Activated effector memory CD4-positive, alpha-beta T cell treated with anti-CD3 and anti-CD28 coated beads, Interleukin-2, amount 50 U/mL, for 16 hours (primary cell): ENCODE measurements at regions not wholly inside any gene's neighbourhood (a gene's known extent, or its start where the extent isn't known, plus 50 kb on each side); places are given as distances from the start of the nearest gene placed in this dataset.

Experiments
- DNase-seq: peaks from one replicate; pipeline ENCODE4 v3.0.0-alpha.2; 2020

DNA sequence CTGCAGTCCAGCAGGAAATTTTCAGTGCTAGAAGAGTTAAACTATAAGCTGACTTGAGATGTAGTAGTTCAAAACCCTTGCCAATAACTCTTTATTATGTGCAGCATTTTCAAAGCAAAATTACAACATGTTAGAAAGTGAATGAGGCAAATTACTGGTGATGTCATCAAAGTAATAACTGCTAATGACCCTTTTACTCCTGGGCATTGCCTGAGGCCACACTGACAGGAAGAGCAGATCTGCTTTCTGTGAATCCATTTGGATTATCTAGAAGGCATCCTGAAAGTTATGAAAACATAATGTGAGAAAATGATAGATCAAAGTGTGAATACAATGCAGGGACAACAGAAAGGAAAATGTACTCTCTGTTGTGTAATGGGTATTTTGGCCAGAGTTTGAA lies 139.6 kb upstream of the TRIB2 start:
- DNase-seq: no peak

DNA sequence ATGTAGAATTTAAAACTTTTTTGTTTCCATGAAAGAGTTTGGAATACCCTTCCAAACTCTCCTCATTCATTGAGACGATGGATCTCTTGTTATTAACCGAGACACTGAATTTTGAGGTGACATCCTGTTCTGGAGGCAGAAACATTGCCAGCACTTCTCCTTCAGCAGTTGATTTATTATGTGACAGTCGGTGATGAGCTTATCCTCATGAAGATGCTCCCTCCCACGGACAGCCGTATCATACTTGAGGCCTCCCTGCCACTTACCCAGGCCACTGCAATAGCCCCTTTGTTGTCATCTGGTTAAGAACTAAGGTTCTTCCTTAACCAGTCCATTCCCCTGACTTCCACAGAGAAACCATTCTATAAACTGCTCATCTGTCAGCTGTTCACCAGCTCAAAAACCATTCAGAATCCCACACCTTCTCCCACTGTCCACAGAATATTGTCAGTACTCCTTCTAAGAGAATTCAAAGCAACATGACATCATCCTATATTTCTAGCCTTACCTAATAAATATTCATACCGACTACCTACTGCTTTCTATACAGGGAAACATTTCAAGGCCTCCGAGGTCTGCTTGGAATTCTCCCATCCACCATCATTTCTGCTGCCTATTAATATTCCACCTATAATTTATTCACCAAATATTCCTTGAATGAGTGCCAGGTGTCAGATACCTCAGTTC lies 139.0 kb upstream of the TRIB2 start:
- DNase-seq: no peak

DNA sequence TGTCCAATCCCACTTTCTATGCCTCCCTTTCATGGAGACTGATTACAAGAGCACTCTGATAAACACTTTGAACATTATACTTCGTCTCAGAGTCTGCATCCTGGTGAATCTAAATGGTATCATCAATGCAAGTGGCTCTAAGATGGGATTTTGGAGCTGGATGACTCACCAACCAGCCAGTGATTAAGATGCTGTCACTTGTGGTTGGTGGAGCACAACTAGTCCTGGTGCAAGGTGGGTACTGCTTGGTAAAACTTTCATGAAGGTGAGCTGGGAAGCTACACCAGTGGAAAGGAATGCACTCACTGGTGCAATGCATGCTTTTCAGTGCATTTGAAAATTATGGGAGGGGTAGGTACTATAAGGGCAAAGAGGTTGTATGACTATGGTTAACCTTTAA lies 137.7 kb upstream of the TRIB2 start:
- no peak for DNase-seq

DNA sequence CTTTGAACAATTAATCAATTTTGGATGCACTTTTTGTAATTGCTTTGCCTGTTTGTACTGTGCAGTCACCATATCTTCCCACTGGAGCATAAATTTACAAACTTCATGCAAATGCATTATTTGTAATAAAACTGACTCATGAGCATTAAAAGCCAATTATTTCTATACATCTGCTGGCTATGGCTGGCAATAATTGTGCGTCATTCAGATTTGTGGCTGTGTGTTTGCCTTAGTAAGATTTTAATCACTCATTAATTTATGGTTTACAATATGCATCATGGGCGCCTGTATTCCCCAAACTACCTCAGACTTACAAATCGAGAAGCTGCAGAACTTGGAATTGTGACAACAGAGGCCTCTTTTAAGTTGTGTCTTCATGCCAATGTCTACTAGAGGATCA lies 132.4 kb upstream of the TRIB2 start:
- DNase-seq: no peak

DNA sequence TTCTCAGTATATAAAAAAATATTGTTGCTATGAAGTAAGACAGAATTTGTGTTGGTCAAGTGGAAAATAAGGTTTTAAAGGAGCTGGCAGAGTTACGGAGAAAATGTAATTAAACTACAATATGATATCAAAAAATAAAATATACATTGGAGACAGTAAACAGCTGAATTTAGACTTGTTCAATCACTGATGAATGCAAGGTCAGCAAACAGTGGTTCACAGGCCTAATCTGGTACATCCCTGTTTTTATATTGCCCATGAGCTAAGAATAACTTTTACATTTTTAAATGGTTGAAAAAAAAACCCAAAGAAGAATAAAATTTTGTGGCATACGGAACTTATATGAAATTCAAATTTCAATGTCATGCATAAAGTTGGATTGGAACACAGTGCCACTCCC lies 131.0 kb upstream of the TRIB2 start:
- DNase-seq: no peak

DNA sequence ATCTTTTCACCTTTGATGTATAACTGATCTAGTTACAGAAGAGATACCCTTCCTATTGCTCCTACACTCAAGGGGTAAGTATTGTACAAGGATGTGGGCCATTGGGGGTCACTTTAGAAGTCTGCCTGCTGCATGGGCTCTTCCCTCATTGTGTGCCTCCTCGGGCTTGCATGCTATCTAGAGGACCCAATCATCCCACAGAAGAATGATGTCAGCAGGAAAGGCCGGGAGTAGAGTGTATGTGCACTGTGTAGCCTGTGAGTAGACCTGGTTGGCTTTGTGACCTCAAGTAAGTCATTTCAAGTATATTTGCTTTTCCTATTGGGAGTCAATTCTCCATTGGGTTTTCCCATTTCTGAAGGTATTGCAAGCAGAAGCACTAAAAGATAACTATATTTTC lies 129.5 kb upstream of the TRIB2 start:
- DNase-seq: no peak

DNA sequence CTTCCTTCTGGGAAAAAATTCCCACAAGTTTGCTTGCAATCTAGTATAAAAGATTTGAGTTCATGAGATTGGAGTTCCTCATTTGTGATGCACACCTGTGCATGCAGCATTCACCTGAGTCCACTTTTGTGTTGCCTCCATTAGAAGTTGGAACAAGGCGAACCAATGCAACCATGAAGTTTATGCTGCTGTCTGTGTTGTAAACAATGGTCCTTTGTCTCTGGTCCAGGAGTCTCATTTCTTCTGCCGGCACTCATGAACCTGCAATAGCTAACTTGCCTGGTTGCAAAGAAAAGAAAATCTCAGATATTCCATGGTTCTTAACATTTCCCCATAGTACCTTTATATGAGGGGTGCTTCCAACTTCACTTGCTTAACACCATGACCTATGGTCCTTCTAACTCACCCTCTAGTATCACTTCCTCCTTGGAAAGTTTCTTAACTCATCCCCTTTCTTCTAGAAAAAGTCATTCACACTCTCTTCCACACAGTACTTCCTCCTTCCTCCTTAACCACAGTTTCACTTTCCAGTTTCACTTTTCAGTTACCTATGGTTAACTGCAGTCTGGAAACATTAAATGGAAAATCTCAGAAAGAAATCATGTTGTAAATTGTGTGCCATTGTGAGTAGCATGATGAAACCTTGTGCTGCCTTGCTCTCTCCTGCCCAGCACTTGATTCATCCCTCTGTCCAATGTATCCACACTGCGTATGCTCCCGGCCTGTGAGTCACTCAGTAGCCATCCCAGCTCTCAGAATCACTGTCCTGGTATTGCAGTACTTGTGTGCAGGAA lies 128.8 kb upstream of the TRIB2 start:
- DNase-seq: no peak

DNA sequence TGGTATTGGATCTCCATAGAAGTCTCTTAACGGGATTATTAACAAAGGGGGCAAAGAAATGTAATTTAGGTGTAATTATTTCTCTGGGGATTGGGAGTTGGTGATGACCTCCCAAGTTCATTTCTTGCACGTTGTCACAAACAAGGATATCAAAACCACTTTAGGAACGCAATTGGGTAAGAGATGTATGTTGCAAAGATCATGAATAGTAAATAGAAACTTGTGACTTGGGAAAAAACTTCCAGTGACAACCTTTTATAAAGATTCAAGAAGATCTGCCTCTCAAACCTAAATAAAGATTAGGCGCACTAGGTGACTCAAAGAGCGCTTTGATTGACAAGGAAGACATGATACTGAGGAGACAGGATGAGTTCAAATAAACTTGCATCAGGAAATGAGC lies 127.8 kb upstream of the TRIB2 start:
- DNase-seq: no peak

DNA sequence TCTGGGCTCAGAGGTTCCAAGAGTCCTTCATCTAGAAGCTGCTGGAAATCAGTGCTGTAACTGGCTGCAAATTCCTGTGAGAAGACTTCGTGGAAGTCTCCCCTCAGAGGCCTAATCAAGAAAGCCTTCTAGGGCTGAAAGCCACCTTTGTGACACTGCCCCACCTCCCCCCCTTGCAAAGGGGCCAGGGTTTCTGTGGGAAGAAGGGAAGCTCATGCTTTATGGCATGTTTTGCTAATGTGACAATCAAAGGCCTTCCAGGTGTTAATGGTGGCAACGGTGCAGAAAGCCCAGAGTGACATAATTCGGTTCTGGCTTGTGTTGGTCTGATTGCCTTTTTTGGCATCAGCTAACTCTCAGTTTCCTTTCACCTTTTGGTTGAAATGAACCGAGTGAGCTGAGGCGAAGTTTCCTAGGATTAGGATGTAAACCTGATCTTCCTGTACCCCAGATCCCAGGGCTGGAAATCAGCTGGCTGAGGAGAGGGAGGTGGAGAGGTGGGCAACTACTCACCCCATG lies 126.9 kb upstream of the TRIB2 start:
- no peak for DNase-seq

DNA sequence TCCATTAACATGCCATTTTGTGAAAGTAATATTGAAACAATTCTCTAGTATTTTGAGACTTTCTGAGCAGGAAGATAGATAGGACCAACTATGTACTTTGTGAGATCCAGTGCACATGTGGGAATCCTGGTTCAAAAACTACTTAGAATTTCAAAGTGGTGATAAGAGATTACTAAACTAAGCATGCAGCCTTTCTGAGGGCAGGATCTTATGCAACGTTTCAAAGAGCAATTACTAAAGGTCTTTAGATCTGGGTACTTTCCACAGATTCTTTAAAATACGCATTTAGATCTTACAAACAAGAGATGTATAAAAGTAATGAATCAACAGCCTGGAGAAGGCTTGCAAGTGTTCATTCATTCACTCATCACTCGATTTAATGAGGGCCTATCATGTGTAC lies 124.4 kb upstream of the TRIB2 start:
- DNase-seq: no peak

DNA sequence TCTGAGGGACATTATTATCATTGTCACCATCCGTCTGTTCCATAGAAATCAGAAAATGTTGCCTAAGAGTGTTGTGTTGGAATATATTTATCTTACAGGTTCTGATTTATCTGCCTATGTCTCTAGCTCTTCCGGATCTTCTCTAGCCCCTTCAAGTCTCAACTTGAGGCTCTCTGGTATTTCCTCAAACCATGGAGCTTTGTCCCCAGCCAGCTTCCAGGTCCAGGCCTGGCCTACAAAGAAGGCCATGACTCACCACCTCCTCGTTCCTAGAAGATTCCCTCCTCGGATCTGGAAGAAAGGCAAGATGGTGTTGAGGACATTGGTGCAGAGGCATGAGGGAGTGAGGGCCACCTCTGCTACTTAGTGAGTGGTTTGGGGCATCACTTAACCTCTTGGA lies 122.1 kb upstream of the TRIB2 start:
- DNase-seq: no peak

DNA sequence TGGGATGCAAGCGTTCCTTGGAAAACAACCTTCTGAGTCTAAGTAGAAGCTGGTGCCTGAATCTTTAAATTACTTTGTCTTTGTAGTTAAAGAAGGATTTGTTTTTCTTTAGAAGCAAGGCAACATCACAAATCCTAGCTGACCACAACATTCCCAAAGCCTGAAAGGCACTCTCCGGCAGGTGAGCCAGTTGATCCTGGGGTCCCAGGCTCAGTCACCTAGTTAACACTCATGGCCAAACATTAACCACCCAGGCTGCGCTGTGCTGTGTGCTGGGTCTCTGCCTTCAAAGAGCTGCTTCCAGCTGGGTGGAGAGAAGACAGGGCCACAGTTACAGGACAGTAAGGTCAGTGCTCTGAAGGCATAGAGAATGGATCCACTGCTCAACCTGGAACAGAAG lies 120.0 kb upstream of the TRIB2 start:
- DNase-seq: no peak

DNA sequence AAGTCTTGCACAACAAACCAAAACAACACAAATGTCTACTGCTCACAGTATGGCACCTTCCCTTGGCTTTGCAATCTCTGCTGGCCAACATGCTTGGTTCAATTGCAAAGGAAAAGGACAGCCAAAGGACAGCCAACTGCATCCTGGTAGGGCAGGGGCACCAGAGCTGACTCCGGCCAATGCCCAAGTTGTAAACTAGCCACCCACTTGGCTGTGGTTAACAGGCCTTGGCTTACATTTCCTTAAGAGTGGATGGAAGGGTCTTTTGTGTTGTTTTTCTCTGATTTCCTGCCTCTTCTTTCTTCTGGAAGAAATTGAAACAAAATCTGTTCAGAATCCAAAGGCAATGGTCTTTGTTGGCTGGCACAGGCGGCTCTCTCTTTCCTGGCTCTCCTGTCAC lies 119.1 kb upstream of the TRIB2 start:
- no peak for DNase-seq

DNA sequence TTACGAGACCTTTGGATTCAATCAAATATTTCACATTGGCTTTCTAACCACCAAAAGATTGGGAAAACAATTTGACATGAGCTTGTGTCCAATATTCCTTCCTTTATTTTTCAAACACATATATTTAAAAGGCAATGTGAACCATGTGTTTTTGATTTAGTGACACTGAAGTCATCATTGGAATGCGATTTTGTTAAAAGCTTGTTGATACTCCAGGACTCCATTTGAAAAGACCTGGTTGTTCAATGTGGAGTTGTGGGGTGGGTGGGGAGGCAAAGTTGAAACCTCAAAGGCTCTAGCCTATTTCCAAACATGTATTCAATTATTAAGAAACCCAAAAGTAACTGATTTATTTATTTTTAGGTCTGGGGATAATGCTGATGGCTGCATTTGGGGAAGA lies 114.1 kb upstream of the TRIB2 start:
- no peak for DNase-seq

DNA sequence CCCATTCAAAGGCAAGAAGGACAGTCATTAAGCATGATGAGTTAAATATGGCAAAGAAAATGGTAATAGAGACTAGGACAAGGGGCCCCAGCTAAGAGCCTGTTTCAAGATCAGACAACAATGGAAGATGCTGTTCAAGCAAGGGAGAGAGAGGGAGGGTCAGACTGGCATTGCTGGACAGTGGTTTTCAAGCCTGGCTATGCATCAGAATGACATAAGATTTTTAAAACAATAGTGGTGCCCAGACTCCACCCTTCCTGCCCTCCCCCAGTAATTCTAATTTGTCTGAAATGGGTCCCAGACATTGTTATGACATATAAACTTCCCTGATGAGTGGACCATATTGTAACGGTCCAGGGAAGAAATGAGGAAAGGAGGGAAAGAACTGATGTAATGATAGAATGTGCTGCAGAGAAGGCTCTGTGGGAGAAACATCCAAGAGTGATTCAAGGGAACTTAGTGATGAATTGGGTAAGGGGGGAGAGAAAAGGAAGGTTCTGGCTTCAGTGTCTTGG lies 112.9 kb upstream of the TRIB2 start:
- no peak for DNase-seq

DNA sequence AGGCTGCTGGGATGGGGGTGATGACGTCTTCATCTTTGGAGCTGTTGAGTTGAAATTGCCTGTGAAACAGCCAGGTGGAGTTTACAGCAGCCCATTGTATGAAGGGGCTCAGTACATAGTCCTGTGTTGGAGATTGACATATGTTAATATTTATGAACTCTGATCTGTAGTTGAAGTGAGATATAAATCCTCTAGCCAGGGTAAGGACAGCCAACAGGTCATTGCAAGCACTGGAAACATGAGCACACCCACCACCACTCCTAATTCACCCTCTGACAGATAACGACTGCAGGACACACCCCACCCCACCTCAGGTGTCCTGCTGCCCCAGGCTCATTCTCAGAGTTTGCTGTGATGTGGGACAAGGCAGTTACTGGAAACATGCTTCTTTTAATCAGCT lies 112.4 kb upstream of the TRIB2 start:
- no peak for DNase-seq

DNA sequence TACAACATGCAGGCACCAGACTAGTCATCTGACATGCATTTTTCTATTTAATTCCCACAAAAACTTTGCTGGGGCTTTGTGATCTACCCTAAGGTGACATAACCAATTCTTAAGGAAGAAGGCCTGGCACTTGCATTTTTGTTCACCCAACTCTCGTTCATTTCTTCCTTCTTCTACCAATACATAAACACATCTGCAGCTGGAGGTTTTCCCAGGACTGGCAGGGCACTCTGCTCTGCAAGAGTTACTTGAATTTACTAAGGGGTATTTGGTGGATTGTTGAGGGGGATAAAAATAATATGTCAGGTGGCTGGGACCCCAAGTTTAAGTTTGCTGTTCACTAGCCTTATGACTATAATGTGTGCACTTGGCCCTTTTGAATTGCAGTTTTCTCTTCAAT lies 111.4 kb upstream of the TRIB2 start:
- DNase-seq: no peak

DNA sequence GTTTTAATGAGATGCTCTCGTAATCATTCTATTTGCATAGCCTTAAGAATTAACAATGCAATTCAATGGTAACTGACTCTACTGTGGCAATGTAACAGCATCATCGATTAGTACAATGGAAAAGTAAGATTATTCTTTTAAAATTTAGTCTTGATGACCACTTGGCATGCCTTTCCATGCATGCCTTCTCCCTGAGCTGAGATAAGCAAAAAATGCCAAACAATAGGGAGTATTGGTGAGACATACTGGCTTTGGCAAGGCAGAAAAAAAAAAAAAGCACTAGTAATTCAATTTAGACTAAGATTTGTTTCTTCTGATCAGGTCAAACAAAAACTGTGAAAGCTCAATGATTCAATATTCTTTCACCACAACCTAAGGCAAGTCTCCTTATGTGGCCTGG lies 110.8 kb upstream of the TRIB2 start:
- DNase-seq: no peak

DNA sequence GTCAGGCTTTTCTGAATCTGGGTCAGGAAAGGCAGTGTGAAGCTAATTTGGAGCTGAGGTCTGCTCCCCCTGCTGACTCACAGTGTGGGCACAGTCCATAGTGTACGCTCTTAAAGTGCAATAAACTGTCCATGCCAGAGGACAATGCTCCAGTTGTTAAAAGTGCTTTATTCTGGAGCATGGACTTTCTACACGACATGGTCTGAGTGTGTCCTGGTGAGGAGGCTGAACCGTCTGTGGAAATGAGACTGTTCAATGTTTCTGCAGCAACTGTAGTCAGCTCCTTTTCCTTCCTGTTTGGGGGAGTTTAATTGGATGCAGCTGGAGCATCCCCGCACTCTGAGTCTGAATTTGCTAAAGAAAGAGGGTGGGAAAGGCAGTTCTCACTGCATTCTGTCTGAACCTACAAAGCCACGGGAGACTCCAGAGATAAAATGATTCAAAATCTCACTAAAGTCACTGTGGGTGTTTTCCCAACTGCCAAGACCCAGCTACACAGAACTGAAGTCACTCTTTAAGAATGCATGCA lies 110.2 kb upstream of the TRIB2 start:
- DNase-seq: no peak

DNA sequence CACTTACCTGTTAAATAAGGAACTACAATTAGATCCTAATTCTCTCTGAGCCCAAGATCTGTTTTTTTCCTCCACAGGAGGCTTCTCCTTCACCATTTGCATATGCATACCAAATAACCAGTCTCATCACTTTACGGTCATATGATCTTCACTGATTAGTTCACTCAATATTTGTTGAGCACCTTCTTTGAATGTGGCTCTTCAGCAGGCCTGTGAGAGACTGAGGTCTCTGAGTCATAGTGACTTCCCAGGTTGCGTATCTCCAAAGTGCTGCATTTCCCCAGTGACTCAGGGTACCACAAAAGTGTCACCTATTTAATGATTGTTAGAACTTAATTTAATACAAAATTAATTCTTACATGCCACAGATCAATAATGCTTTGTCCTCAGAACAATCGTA lies 108.8 kb upstream of the TRIB2 start:
- no peak for DNase-seq

DNA sequence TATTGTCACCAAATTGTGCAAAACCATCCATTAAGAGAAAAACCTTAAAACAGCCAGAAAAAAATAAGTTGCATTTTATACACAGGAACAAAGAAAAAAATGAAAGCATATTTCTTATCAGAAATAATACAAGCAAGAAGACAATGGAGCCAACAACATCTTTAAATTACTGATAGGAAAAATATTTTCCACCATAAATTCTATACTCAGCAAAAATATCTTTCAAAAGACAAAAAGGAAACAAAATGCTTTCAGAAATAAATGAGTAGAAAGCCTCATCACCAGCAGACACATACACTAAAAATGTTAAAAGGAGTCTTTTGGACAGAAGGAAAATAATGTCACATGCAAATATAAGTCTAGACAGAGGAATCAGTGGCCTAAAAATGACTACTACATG lies 106.4 kb upstream of the TRIB2 start:
- no peak for DNase-seq

DNA sequence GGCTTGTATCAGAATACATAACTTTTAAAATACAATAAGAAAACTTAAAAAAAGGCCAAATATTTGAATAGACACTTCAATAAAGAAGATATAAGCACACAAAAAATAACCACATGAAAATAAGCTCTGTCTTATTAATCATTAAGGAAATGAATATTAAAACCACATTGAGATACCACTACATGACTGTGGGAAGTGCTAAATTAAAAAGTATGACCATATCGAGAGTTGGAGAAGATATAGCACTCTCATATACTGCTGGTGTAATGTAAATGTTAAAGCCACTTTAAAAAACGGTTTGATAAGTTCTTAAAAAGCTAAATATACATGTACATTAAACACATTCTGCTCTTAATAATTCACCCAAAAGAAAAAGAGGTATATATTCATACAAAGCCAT lies 104.6 kb upstream of the TRIB2 start:
- DNase-seq: no peak

DNA sequence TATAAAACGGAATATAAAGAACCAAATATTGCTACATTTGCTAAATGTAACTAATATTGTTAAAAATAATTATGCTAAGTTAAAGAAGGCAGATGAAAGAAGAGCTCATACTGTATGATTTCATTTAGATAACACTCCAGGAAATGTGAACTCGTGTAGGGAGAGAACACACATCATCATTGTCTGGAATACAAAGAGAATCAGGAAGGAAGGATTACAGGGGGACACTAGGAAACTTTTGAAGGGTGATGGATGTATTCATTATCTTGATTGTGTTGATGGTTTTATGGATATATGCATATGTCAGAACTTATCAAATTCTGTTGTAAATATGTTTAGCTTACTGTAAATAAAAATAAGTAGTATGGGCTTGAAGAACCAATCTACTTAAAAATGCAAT lies 104.1 kb upstream of the TRIB2 start:
- DNase-seq: no peak

DNA sequence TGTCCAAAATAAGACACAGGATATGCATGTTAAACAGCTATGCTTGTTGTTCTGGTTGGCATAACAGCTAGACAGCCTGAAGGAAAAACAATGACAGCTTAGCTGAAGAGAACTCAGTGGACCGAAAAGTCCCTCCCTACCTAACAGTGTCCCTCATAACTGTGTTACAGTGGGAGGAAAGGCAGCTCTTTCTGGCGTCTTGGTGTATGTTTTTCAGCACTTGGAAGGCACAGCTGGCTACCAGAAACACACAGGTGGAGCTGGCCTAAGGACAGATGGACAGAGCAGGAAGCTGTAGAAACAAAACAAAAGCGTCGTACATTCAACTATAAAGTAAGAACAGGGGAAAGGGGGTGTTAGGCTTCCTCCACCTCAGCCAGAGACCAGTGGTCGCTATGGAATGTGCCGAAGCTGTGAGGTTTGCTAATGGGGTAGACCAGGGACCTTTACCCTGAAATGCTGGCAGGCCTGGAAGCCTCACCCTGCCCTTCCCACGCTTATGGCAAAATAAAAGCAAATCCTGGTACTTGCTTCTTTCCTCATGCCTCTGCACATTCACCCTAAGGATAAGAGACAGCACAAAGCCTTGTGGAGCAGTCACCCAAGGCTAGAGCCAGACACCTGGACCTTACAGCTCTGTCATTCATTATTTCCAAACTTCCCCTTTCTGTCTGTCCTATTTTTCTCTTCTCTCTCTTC lies 103.5 kb upstream of the TRIB2 start:
- DNase-seq: no peak
